HCT116 (cell line): ENCODE measurements at regions not wholly inside any gene's neighbourhood (a gene's known extent, or its start where the extent isn't known, plus 50 kb on each side); places are given as distances from the start of the nearest gene placed in this dataset.

Experiments
- CTCF ChIP-seq, 3 experiments: fragments of 200-600 bp in 1 of 3; sonication (generic) in 1 of 3; IDR thresholded peaks in 2 of 3; conservative IDR thresholded peaks in 1 of 3; 2 replicates each; pipeline ENCODE4 v1.5.1; 2012 to 2017; ENCODE audit warnings: low read depth in 2 of 3, low read length in 2 of 3, antibody characterized with exemption in 1 of 3, borderline replicate concordance in 1 of 3, control low read depth in 1 of 3, mild to moderate bottlenecking in 1 of 3, mixed read lengths in 1 of 3, mixed run types in 1 of 3, moderate library complexity in 1 of 3; ENCODE audit not compliant: insufficient read depth in 1 of 3
- EZH2 ChIP-seq: fragments of 200-600 bp; sonication (generic); IDR thresholded peaks from 2 replicates; pipeline ENCODE4 v1.6.1; 2017; ENCODE audit warnings: antibody characterized with exemption, mixed run types
- EZH2phosphoT487 ChIP-seq: fragments of 200-600 bp; IDR thresholded peaks from 2 replicates; pipeline ENCODE4 v1.6.1; 2018; ENCODE audit warnings: antibody characterized with exemption, borderline replicate concordance
- MAX ChIP-seq: IDR thresholded peaks from 2 replicates; pipeline ENCODE4 v1.6.1; 2012
- POLR2A ChIP-seq: IDR thresholded peaks from 2 replicates; pipeline ENCODE4 v1.7.0; 2011; ENCODE audit warnings: borderline replicate concordance; ENCODE audit not compliant: insufficient read depth, insufficient read length; ENCODE audit errors: extremely low read depth
- POLR2AphosphoS5 ChIP-seq: IDR thresholded peaks from 2 replicates; pipeline ENCODE4 v1.6.1; 2011; ENCODE audit warnings: mild to moderate bottlenecking, low read depth, low read length, moderate library complexity
- RAD21 ChIP-seq: IDR thresholded peaks from 2 replicates; pipeline ENCODE4 v1.6.1; 2012; ENCODE audit warnings: low read depth, mild to moderate bottlenecking

GRCh38 chr2:80719607-80720006, 415.1 kb upstream of the LRRTM1 start:
- TF ChIP-seq RAD21 (no peak), CTCF (IDR thresholded peaks at IDR 0.05 in 2 of 3, conservative IDR thresholded peaks at IDR 0.05 in 1 of 3; ENCODE audit: borderline replicate concordance in 1 of 3, insufficient read depth in 1 of 3, low read depth in 2 of 3, low read length in 2 of 3) (no peak), MAX (no peak), EZH2phosphoT487 (no peak), POLR2AphosphoS5 (no peak), POLR2A (no peak), EZH2 (no peak)
